HG03095 (cell line): ENCODE measurements at regions not wholly inside any gene's neighbourhood (a gene's known extent, or its start where the extent isn't known, plus 50 kb on each side); places are given as distances from the start of the nearest gene placed in this dataset.
A peak's percentile ranks its signal among the peaks of the same experiment; 100 is the strongest.
"Not testable (repeated sequence)": the region's sequence is repeated elsewhere in the genome, so short reads cannot be mapped to it uniquely, and the experiment has no call there.

ENCODE experiments used
- ATAC-seq: cut with Tn5 transposase; IDR thresholded peaks from one replicate; pipeline ENCODE4 v1.9.1; 2021; ENCODE audit warnings: moderate library complexity; ENCODE audit not compliant: unreplicated experiment

DNA sequence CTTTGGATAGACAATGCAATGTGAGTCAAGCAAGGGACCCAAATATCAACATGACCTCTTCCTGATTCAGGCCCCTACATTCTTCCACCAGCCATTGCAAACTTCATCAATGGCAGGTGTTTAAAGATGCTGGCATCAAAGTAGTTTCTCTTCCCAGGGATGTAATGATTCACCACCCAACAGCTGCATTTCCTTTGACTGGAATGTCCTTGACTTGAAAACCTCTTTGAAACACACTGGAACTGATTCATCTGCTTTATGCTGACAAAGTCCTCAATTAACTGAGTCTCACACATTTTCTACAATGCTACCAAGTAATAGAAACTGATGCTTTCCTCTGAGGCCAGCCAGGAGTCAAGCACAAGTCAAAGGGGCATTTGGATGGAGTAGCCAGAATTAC is 385.5 kb downstream of the GBE1 start:
- ATAC-seq = no peak

DNA sequence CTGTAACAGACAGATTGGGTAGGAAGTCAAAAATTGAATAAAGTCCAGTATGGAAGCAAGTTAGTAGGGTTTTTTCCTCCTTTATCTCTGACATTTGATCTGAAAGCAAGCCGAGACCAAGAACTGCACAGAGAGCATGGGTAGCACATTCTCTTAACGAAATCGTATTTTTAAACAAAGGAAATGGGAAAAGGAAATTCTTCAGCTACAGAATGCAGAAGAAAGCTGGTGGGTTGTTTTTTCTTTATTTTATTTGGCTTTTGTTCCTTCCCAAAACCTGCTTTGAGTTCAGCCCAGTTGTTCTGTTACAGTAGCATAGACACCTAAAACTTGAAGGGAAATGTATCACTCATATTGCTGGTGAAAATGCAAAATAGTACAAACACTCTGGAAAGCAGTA is 397.0 kb downstream of the GBE1 start:
- no peak for ATAC-seq

DNA sequence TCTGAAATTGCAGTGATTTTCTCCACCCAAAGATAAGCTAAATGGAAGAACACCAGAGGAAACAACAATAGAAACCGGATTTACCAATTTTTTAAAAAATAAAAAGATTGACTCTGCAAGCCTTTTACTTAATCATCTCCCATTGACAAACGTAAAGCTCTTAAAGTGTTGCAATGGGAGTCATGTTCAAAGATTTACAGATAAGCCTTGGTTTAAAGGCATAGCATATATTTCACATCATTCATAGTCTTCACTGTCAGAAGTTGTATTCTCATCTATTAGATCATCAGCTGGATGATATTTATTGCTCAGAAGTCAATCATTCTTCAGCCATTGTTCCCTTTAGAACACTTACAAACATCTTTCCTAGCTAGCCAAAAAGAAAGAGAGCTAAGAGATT is 397.6 kb downstream of the GBE1 start:
- no peak for ATAC-seq

DNA sequence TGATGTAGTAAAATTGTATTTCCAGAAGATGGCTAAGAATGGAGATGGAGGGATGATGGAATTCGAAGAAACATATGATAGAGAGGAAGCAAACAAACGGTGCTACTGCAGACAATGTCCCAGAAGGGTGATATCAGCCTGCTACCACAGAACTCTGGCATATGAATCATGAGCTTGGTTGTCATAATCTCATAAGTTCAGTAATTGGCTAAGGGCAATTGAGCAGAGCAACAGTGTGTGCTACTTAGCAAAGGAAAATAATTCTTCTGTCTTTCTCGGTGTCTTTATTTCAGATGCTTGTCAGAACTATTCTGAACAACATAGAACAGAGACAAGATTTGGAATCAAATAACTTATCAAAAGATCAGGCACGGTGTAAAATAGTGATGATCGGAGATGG is 407.3 kb downstream of the GBE1 start:
- no peak for ATAC-seq

DNA sequence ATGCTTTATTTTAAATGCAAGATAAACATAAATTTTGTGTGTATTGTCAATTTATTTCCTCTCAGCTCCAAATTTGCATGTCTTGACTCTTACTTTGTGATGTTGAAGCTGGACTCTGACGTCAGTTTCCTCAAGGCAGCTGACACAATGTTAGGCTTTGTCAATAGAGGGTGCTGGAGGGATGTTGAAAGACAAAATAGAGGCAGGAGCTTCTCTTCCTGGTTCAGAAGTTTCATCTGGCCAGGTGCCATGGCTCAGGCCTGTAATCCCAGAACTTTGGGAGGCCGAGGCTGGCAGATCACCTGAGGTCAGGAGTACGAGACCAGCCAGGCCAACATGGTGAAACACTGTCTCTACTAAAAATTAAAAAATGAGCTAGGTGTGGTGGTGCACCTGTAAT is 408.6 kb downstream of the GBE1 start:
- ATAC-seq = no peak

DNA sequence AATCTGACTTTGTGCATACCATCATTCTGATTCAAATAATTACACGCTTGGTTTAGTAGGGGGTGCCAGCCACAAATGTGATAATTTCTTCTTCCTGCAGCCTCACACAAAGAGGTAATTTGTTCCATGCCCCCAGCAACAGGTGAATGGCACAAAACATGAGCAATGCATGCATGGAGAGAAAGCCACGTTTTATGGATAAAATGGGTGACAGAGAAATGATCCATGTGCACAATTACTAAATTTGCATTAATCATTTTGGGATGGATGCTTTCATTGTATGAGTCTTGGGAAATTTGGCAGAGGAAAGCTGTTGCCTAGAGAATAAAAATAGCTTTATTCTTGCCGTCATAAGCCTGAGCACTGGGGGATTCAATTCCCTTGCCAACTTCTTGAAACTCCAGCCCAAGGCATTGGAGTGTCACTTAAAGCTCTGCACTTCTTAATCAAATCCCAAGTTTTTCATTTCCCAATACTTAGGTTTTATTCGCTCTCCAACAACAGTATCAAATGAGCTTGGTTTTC is 411.6 kb downstream of the GBE1 start:
- no peak for ATAC-seq

DNA sequence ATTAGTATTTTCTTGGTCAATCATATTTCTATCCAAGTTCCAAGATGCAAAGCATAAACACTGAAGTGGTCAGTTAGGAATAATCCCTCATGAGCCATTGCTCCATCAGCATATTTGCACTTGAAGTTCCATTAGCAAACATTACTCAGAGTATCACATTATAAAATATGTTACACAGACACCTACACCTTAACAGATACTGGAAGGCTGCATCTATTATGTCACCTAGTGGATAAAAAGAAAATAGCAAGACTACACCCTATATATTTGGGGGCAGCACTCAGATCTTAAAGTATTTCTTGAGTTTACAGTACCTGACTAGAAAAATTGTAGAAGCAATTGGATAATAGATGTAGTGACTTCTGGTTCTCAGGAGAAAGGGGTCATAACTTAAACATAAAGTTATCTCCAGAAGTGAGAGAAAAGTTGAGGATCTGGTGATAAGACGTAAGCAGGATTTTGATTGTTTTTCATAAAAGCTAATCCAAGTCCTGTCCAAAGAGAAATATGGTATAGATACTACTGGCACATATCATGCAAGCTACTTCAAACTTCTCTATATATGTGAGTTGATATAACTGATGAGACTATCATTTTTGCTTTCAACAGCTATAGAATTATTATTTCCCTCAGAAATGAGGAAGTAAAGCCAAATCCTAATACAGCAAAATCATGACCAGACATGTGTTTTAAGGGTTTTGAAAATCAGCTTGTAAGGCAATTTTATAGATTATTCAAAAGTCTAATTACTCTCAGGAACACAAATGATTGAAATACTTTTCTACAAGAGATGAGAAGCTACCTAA is 422.2 kb downstream of the GBE1 start:
- no peak for ATAC-seq

DNA sequence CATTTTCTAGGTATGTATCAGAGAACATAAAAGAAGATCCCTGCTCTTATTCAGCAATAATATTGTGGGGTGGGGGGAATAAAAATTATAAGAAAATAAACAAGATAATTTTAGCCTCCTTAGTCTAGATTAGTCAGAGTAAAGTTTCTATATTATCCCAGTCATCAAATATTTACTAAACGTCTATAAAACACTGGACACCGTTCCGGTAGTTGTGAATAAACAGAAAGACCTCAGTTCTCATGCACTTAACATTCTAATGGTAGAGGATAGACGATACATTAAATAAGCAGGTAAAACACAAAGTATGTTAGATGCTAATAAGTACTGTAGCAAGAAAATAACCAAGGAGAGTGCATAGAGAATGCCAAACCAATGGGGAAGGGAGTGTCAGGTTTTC is 425.0 kb downstream of the GBE1 start:
- ATAC-seq = no peak

DNA sequence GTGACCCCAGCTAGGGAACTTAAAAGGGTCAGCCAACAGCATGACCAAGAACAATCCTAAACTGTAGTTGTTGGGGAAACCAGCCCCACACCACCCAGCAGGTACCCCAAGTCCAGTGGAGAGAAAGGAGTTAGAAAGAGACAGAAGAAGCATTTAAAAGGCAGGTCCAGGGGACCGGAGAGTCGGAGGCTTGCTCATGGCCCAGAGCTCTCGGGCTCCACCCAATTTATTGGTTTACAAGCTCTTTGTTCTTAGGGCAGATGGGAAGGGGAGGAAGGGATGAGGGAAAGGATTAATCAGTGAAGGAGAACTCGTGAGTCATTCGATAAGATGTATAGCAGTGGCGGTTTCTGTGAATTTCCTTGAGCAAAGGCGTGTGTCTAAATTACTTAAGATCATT is 431.6 kb downstream of the GBE1 start:
- not testable (repeated sequence) for ATAC-seq

DNA sequence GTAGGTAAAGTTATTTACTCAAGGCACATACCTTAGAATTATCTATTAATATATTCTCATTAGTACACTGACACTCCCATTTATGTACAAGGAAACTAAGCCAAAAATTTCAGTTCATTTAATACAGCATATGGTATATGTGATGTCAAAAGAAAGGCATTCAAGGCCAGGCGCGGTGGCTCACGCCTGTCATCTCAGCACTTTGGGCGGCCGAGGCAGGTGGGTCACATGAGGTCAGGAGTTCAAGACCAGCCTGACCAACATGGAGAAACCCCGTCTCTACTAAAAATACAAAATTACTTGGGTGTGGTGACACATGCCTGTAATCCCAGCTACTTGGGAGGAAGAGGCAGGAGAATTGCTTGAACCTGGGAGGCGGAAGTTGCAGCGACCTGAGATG is 435.2 kb downstream of the GBE1 start:
- no peak for ATAC-seq

DNA sequence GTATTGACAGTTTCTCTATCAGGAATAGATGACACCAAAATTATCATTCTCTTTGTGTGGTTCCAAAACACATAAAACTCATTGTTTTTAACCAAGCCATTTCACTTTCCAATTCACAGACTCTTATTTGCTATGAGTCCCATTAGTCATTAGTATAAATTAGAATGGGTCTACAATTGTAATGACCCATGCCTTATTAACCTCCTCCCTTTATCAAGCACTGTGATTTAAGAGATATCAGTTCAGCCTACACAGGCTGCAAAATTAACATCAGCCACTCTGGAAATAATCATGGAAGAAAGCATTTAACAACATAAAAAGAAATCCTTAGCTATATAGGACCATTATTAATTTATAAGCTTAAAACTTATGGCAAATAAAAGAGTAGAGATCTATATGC is 440.6 kb downstream of the GBE1 start:
- no peak for ATAC-seq

DNA sequence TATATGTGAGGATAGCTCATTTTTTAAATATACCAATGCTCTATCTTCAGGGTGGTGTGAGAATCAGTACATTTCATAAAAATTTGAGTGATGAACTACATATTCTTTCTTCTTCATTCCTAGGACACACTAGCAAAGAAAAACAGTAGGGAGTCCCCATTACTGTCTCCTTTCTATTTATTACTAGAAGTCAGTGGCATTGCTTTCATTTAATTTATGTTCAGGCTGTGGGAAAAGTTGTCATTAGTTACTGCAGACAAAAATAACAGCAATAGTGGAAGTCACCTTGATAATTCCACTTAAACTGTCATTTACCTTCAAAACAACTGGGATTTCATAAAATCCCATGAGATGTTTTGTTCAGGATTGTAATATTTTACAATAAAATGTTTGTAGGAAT is 446.4 kb downstream of the GBE1 start:
- no peak for ATAC-seq

DNA sequence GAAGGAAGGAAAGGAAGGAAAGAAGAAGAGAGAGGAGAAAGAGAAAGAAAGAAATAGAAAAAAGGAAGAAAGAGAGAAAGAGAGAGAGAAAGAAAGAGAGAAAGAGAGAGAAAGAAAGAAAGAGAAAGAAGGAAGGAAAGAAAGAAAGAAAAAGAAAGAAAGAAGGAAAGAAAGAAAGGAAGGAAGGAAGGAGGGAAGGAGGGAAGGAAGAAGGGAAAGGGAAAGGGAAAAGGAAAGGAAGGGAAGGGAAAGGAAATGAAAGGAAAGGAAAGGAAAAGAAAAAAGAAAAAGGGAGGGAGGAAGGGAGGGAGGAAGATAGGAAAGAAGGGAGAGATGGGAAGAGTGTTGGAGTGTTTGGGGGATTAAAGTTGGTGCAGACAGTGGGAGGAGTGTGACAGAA is 450.1 kb downstream of the GBE1 start:
- no peak for ATAC-seq

DNA sequence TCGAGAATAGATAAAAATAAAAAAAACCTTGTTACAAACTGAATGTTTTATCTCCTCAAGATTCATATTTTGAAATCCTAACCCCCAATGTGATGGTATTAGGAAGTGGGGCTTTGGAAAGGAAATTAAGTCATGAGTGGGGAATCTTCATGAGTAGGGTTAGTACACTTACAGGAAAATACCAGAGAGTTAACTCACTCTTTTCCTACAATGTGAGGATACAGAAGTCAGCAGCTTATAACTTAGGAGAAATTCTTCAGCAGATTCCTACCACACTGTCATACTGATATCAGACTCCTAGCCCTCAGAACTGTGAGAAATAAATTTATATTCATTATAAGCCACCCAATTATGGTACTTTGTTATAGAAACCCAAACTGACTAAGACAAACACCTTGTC is 453.1 kb downstream of the GBE1 start:
- no peak for ATAC-seq

DNA sequence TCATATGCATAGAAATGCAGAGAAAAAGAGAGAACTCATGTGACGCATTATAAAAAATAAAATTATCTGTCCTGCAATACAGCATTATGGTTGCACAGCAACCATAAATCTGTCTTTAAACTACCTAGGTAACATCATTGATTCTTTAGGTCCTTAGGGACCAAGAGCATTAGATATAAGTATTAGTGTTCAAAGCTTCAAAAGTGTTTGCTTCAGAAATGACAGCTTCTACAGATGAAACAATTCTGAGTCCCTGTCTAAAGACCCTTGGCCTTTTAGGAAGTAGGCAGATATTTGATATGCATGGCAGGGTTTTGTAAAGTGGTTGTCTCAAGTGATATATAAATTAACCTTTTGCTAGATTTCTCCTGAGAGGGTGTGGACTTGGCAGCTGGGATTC is 454.2 kb downstream of the GBE1 start:
- no peak for ATAC-seq

DNA sequence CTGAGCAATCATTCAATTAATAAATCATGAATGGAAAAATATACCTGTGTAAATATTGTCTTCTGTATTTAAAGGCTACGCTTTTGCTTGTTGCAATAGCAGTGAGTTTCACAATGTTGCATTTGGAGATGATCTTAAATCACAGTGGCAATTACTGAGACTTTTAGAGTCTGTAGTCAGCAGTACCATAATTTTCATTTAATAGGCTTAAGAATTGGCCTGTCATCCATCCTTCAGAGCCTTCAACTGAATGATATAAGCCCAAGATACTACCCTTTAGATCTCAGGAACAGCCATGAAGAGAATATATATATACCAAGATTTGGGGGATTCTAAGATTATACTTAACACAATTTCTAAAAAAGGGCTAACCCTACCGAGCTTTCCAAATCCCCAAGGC is 458.1 kb downstream of the GBE1 start:
- no peak for ATAC-seq

DNA sequence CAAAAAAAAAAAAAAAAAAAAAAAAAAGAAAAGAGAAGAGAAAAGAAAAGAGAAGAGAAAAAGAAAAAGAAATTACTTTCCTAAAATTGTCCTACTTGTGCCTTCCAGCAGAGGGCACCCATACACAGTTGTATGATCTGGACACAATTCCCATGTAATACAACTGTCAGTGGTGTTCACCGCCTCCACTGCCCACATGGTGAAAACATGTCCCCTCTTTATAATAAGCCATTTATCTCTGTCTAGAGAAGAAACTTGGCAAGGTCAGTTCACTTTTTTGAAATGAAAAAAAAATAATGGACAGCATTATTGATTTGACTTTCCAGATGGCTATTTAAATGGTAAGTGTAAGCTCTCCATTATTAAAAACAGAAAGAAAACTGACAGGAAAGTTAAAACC is 459.4 kb downstream of the GBE1 start:
- ATAC-seq = peak; percentile 83

DNA sequence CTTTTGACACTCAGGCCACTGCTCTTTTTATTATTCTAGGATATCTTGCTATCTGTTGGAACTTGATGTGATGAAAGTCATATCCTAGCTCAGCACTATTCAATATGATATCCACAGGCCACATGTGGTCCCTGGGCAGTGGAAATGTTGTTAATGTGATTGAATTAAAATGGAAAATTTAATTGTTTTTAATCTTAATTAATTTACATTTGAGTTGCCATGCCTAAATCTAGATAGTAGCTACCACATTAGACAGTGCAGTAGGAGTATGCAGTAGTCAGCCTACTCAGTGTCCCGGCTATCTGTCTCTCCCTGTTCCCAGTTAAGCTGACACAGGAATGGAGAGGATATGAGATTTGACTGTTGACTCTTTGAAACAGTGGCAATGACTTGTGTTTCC is 460.2 kb downstream of the GBE1 start:
- ATAC-seq = no peak

DNA sequence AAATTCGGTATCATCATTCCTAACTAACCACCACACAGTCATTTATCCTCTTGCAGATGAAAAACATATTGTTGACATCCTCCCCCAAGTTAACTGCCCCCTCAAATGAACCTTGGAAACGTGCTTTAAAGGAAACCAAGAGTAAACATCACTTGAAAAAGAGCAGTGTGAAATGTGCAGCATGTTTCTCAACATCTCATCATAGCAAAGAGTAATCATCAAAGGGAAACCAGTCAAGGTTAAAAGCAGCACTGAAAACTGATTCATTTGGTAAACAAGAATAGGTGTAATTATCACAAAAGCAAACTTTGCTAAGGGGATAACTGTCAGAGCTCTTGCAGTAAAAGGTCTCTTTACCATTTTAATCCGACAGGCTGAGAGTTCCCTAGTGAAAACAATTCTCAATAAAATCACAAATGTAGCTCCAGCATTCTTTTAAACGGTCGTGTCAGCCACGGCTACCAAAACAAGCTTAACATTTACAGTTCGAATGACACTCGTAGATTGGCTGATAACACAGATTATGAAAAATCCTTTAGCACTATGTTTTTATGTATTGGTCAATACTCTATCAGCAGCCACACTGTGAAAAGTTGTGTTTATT is 461.0 kb downstream of the GBE1 start:
- ATAC-seq = no peak

DNA sequence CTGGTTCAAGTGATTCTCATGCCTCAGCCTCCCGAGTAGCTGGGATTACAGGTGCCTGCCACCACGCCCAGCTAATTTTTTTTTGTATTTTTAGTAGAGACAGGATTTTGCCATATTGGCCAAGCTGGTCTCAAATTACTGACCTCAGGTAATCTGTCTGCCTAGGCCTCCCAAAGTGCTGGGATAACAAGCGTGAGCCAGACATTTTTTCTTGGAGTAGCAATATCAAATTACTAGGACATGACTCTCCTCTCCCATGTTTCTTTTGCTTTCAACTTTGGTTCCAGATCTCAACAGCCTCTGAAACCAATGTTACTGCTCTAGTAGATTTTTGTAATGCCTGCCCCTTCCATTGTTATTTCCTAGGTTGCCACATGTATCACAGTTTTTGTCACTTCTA is 462.0 kb downstream of the GBE1 start:
- no peak for ATAC-seq

DNA sequence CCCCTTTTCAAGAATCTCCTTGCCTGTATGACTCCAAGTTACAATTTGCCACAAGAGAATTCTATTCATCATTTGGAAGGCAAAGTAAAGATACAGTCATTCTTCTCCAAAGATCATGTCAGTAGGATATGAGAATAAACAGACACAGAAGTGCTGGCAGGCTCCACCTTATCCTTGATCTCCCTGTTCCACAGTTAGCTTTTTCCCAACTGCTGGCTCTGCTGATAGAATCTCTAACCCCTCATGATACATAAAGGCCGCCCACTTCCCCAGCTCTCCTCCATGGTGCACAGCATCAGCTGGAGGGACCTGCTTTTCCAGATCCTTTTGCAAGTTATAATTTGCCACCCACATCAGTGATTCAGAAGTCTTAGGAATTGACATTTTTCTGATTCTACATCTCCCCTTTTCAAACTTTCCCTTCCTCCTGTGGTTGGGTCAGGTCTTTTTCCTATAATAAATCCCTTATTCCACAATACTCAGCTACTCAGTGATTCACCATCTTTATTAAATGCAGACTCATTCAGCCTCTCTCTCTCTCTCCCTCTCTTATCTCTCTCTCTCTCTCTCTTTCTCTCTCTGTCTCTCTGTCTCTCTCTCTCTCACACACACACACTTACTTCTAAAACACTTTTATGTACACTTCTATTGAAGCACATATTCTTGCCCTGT is 465.4 kb downstream of the GBE1 start:
- no peak for ATAC-seq

DNA sequence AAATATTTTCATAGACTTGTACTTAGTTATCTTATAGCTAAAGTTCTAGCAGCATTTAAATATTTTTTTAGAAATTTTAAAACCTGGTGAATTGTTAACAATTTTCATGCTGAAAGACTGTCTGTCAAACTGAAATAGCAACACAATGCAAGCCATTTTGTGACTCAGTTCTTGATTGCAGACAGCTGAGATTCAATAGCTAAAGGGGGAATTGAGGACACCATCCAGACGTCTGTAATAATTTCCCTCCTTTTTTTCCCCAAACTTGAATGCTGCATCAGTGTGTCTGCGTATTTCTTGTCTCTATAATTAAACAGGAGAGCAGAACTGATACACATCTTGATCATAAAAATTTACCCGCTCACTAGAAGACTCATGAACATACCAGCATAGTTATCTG is 468.3 kb downstream of the GBE1 start:
- no peak for ATAC-seq
